ENCODE measurements at regions not wholly inside any gene's neighbourhood (a gene's known extent, or its start where the extent isn't known, plus 50 kb on each side); places are given as distances from the start of the nearest gene placed in this dataset.

DNA sequence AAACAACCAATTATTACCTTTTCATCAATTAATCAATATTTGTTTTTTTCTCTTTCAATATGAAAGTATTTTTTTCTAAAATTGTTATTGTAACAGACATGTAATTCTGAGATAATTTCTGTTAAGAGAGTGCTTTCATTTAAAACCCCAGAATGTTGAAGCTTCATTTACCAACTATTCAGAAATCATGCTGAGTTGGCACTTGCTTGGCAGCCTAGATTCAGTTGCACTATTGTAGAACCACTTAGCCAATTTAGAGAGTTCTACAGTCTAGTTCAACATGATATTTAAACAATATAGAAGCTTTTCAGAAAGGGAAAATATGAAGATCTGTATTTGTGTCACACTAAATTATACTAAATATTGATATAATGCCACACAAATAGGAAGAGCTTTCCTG lies 56.1 kb upstream of the NKAIN2 start:
- H3K9me3 ChIP-seq (ENCODE audit: control insufficient read depth, low read depth, low read length): no peaks in the 10 kb centered on the region
- H2BK12ac ChIP-seq (ENCODE audit: insufficient read length, low read depth, low read length): no peak overlapping the region
- no peak overlapping the region for H3T11ph ChIP-seq (ENCODE audit: low read length)
- H3K79me2 ChIP-seq (ENCODE audit: insufficient read depth, low read length): no peaks in the 10 kb centered on the region
- H4K8ac ChIP-seq (replicated peaks; ENCODE audit: insufficient read length, low read depth, low read length): no peak overlapping the region
- no peaks in the 10 kb centered on the region for H3K27me3 ChIP-seq (ENCODE audit: insufficient read depth, low read length)
- Mint-ChIP-seq H3K4me3 (no peak overlapping the region), H3K27ac (no peak overlapping the region), H3K27me3 (ENCODE audit: low read depth) (no peaks in the 10 kb centered on the region), H3K9me3 (no peaks in the 10 kb centered on the region), H3K4me1 (peaks cover 4 to 7% of the 10 kb centered on the region in 2 experiments), H3K36me3 (ENCODE audit: insufficient read depth in 1 of 3, low read depth in 3 of 3) (no peaks in the 10 kb centered on the region; a peak in 1 of 7 replicates)
- no peak overlapping the region for H2AFZ ChIP-seq (ENCODE audit: low read length)
- H3K4ac ChIP-seq (ENCODE audit: low read depth, low read length): no peak overlapping the region
- no peak overlapping the region for H4K5ac ChIP-seq (ENCODE audit: insufficient read length, low read depth, low read length)
- H3K27ac ChIP-seq (ENCODE audit: insufficient read length, low read depth, low read length): no peak overlapping the region
- H3K18ac ChIP-seq (ENCODE audit: insufficient read length, low read depth, low read length): no peak overlapping the region
- DNase-seq: no peak
- H4K20me1 ChIP-seq (ENCODE audit: control insufficient read depth, insufficient read depth, insufficient read length): no peaks in the 10 kb centered on the region
- no peak overlapping the region for H3K9ac ChIP-seq (ENCODE audit: extremely low read depth, insufficient read length, low read length)
- H2AK5ac ChIP-seq (ENCODE audit: insufficient read length, low read length): no peak overlapping the region
- no peak overlapping the region for H3K56ac ChIP-seq (ENCODE audit: insufficient read length, low read depth, low read length)
- H2BK20ac ChIP-seq (ENCODE audit: low read depth, low read length, poor library complexity, severe bottlenecking): no peak overlapping the region
- H3K23me2 ChIP-seq (ENCODE audit: insufficient read length, low read depth, low read length, poor library complexity, severe bottlenecking): no peaks in the 10 kb centered on the region
- H3K4me1 ChIP-seq (ENCODE audit: insufficient read depth, low read length): no peaks in the 10 kb centered on the region; the same call in 1 of the 2 replicates
- H2BK5ac ChIP-seq (ENCODE audit: insufficient read length, low read length): no peak overlapping the region
- no peak overlapping the region for H3K14ac ChIP-seq (ENCODE audit: insufficient read depth, low read length)
- no peak overlapping the region for H4K91ac ChIP-seq (ENCODE audit: insufficient read length, low read depth, low read length)
- no peak overlapping the region for H2BK120ac ChIP-seq (ENCODE audit: low read depth, low read length, poor library complexity, severe bottlenecking)
- no peak overlapping the region for H3K4me2 ChIP-seq (ENCODE audit: insufficient read depth, insufficient read length, low read length)
- no peak overlapping the region for H2BK15ac ChIP-seq (ENCODE audit: low read depth, low read length)
- TF ChIP-seq, protein P1, sequence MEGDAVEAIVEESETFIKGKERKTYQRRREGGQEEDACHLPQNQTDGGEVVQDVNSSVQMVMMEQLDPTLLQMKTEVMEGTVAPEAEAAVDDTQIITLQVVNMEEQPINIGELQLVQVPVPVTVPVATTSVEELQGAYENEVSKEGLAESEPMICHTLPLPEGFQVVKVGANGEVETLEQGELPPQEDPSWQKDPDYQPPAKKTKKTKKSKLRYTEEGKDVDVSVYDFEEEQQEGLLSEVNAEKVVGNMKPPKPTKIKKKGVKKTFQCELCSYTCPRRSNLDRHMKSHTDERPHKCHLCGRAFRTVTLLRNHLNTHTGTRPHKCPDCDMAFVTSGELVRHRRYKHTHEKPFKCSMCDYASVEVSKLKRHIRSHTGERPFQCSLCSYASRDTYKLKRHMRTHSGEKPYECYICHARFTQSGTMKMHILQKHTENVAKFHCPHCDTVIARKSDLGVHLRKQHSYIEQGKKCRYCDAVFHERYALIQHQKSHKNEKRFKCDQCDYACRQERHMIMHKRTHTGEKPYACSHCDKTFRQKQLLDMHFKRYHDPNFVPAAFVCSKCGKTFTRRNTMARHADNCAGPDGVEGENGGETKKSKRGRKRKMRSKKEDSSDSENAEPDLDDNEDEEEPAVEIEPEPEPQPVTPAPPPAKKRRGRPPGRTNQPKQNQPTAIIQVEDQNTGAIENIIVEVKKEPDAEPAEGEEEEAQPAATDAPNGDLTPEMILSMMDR (conservative IDR thresholded peaks at IDR 0.05): no peak
- no peak overlapping the region for H3K23ac ChIP-seq (ENCODE audit: insufficient read length, low read depth, low read length)
- H3K79me1 ChIP-seq (ENCODE audit: insufficient read depth, low read depth, low read length, poor library complexity, severe bottlenecking): no peaks in the 10 kb centered on the region
